HCT116 (cell line): ENCODE measurements at regions not wholly inside any gene's neighbourhood (a gene's known extent, or its start where the extent isn't known, plus 50 kb on each side); places are given as distances from the start of the nearest gene placed in this dataset.

Source experiments
- ATAC-seq: fragments of 200-7000 bp; cut with Tn5 transposase; 2 replicates; pipeline ENCODE4 v1.9.1; 2020; ENCODE audit warnings: mild to moderate bottlenecking, moderate library complexity
- BruUV-seq: library from RNA; stranded (reverse); fragments of 400-500 nt; replicated peaks from 2 replicates; lab custom pipeline; 2021; lab: Mats Ljungman, UMichigan
- CTCF ChIA-PET: fragments of 300-600 bp; sonication (Branson Sonifier 250); formaldehyde crosslinking; loops from one replicate; lab custom pipeline; 2021; ENCODE audit warnings: antibody characterized with exemption; lab: Charles Lee
- POLR2A ChIA-PET: fragments of 300-600, 350-600 bp; sonication (Branson Sonifier 250); formaldehyde crosslinking; loops from one replicate; lab custom pipeline; 2021; ENCODE audit warnings: antibody characterized with exemption; lab: Charles Lee
- RAD21 ChIA-PET, 2 experiments: fragments of 300-600 bp; sonication (Branson Sonifier 250); formaldehyde crosslinking; loops; one replicate each; lab custom pipeline; 2023; ENCODE audit warnings: low total read pairs in 2 of 2; ENCODE audit not compliant: uncharacterized antibody in 2 of 2, unreplicated experiment in 2 of 2, low non-redundant PET in 1 of 2; lab: Charles Lee
- DNase-seq: peaks from one replicate; pipeline ENCODE4 v3.0.0-alpha.2; 2010; ENCODE audit warnings: low read depth, low spot score
- H2AFZ ChIP-seq: fragments of 200-600 bp; shearing (Covaris generic), sonication (generic); 2 replicates; pipeline ENCODE4 v1.6.1; 2017; ENCODE audit warnings: low read depth, mixed run types, mixed read lengths, antibody characterized with exemption, low read length; ENCODE audit not compliant: poor library complexity, severe bottlenecking
- H3K27ac ChIP-seq: 2 replicates; pipeline ENCODE4 v1.5.1; 2012; ENCODE audit warnings: low read depth, low read length
- H3K27me3 ChIP-seq: fragments of 200-600 bp; sonication (generic); 2 replicates; pipeline ENCODE4 v1.6.1; 2016; ENCODE audit warnings: mixed run types, low read length, mixed read lengths; ENCODE audit not compliant: insufficient read depth
- H3K36me3 ChIP-seq, 2 experiments: fragments of 200-500 bp in 1 of 2; fragments of 200-600 bp in 1 of 2; sonication (Bioruptor generic) in 1 of 2; sonication (generic) in 1 of 2; 2 replicates each; pipeline versions ENCODE4 v1.5.1 to v1.6.1; 2014 to 2016; ENCODE audit warnings: low read length in 2 of 2, inconsistent platforms in 1 of 2, mixed read lengths in 1 of 2, mixed run types in 1 of 2; ENCODE audit not compliant: insufficient read depth in 2 of 2, control insufficient read depth in 1 of 2
- H3K4me1 ChIP-seq, 2 experiments: fragments of 200-600 bp in 1 of 2; sonication (generic) in 1 of 2; 2 replicates each; pipeline versions ENCODE4 v1.5.1 to v1.6.1; 2012 to 2017; ENCODE audit warnings: low read length in 2 of 2, inconsistent platforms in 1 of 2, mild to moderate bottlenecking in 1 of 2, mixed read lengths in 1 of 2, mixed run types in 1 of 2, moderate library complexity in 1 of 2; ENCODE audit not compliant: insufficient read depth in 2 of 2, control insufficient read depth in 1 of 2
- H3K4me2 ChIP-seq: fragments of 200-600 bp; sonication (generic); 2 replicates; pipeline ENCODE4 v1.6.1; 2017; ENCODE audit warnings: mixed run types, low read length, mixed read lengths
- H3K4me3 ChIP-seq, 2 experiments: fragments of 200-600 bp in 1 of 2; sonication (generic) in 1 of 2; replicated peaks in 1 of 2; 2 replicates each; pipeline ENCODE4 v1.5.1; 2011 to 2016; ENCODE audit warnings: low read length in 2 of 2, control low read depth in 1 of 2, low read depth in 1 of 2, mild to moderate bottlenecking in 1 of 2, mixed read lengths in 1 of 2, mixed run types in 1 of 2
- H3K79me2 ChIP-seq: fragments of 200-600 bp; sonication (generic); 2 replicates; pipeline ENCODE4 v1.6.1; 2017; ENCODE audit warnings: mild to moderate bottlenecking, mixed run types, low read length, moderate library complexity, mixed read lengths; ENCODE audit not compliant: insufficient read depth
- H3K9ac ChIP-seq: fragments of 200-600 bp; sonication (generic); 2 replicates; pipeline ENCODE4 v1.6.1; 2016; ENCODE audit warnings: low read length, mixed read lengths
- H3K9me2 ChIP-seq: fragments of 200-600 bp; sonication (generic), shearing (Covaris generic); 2 replicates; pipeline ENCODE4 v1.6.1; 2017; ENCODE audit warnings: mixed run types, mild to moderate bottlenecking, moderate library complexity; ENCODE audit not compliant: insufficient read depth
- H3K9me3 ChIP-seq, 2 experiments: fragments of 200-500 bp in 1 of 2; fragments of 200-600 bp in 1 of 2; sonication (Bioruptor generic) in 1 of 2; sonication (generic) in 1 of 2; 2 replicates each; pipeline ENCODE4 v1.6.1; 2014 to 2017; ENCODE audit warnings: low read length in 2 of 2, mixed read lengths in 2 of 2, inconsistent platforms in 1 of 2, low read depth in 1 of 2, mild to moderate bottlenecking in 1 of 2, mixed run types in 1 of 2, moderate library complexity in 1 of 2; ENCODE audit not compliant: control insufficient read depth in 1 of 2, insufficient read depth in 1 of 2
- H4K20me1 ChIP-seq: fragments of 200-600 bp; sonication (generic), shearing (Covaris generic); 2 replicates; pipeline ENCODE4 v1.6.1; 2017; ENCODE audit warnings: mixed run types, mild to moderate bottlenecking, moderate library complexity; ENCODE audit not compliant: insufficient read depth
- ATF3 ChIP-seq: IDR thresholded peaks from 2 replicates; pipeline ENCODE4 v1.6.1; 2012
- CBX3 ChIP-seq: IDR thresholded peaks from 2 replicates; pipeline ENCODE4 v1.6.1; 2012; ENCODE audit warnings: low read depth
- EGR1 ChIP-seq: IDR thresholded peaks from 2 replicates; pipeline ENCODE4 v1.6.1; 2012; ENCODE audit warnings: low read depth
- EZH2 ChIP-seq: fragments of 200-600 bp; sonication (generic); IDR thresholded peaks from 2 replicates; pipeline ENCODE4 v1.6.1; 2017; ENCODE audit warnings: antibody characterized with exemption, mixed run types
- EZH2phosphoT487 ChIP-seq: fragments of 200-600 bp; IDR thresholded peaks from 2 replicates; pipeline ENCODE4 v1.6.1; 2018; ENCODE audit warnings: antibody characterized with exemption, borderline replicate concordance
- RAD21 ChIP-seq: IDR thresholded peaks from 2 replicates; pipeline ENCODE4 v1.6.1; 2012; ENCODE audit warnings: low read depth, mild to moderate bottlenecking
- SIN3A ChIP-seq: IDR thresholded peaks from 2 replicates; pipeline ENCODE4 v1.6.1; 2012; ENCODE audit warnings: low read depth
- SRF ChIP-seq: IDR thresholded peaks from 2 replicates; pipeline ENCODE4 v1.6.1; 2012; ENCODE audit warnings: low read depth
- TCF7L2 ChIP-seq: IDR thresholded peaks from 2 replicates; pipeline ENCODE4 v1.7.0; 2011; ENCODE audit warnings: borderline replicate concordance, inconsistent platforms; ENCODE audit not compliant: insufficient read depth, insufficient read length; ENCODE audit errors: extremely low read depth
- YY1 ChIP-seq: IDR thresholded peaks from 2 replicates; pipeline ENCODE4 v1.6.1; 2011; ENCODE audit warnings: low read length, low read depth, moderate library complexity, mild to moderate bottlenecking; ENCODE audit not compliant: insufficient replicate concordance; ENCODE audit errors: extremely low read depth
- ZBTB33 ChIP-seq: IDR thresholded peaks from 2 replicates; pipeline ENCODE4 v1.6.1; 2011; ENCODE audit warnings: mild to moderate bottlenecking, low read length, moderate library complexity; ENCODE audit not compliant: insufficient replicate concordance; ENCODE audit errors: extremely low read depth
- ZFX ChIP-seq: fragments of 450-650 bp; IDR thresholded peaks from 2 replicates; pipeline ENCODE4 v1.6.1; 2017
- intact Hi-C: fragments of 100-400 bp; cut with micrococcal nuclease; formaldehyde crosslinking; loops from 2 replicates; pipeline ENCODE4 v1.10.0; 2022
- TF ChIP-seq, protein P1 (sequence below): IDR thresholded peaks from 2 replicates; pipeline ENCODE4 v1.6.1; 2012

DNA sequence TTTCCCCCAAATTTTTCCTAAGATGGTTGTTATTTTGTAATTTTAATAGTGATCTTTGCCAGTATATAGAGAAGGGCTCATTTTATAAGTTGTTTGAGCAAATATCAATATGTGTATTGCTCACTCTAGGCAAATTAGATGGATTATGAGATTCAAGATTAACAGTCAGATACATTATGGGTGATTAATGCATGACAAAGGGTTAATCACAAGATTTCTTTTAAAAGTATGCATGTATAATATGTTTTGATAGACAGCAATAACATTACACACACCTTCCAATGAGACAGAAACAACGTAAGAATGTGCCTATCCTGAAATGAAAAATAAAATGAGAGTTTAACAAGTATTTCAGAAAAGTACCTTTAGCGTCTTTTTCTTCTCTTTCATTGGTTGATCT lies 547.6 kb upstream of the AGTR1 start:
- RAD21 ChIA-PET, result no interaction called here
- H4K20me1 ChIP-seq, result no peaks in the 10 kb centered on the region
- H3K79me2 ChIP-seq, result no peaks in the 10 kb centered on the region
- BruUV-seq, result no TSS peak
- H3K4me2 ChIP-seq, result no peak overlapping the region
- no peaks in the 10 kb centered on the region for H3K9me2 ChIP-seq
- no peak for DNase-seq
- no peak overlapping the region for H3K27ac ChIP-seq
- H3K9me3 ChIP-seq, result no peaks in the 10 kb centered on the region
- TF ChIP-seq, protein P1, sequence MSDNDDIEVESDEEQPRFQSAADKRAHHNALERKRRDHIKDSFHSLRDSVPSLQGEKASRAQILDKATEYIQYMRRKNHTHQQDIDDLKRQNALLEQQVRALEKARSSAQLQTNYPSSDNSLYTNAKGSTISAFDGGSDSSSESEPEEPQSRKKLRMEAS, result no peak
- TF ChIP-seq YY1 (no peak), RAD21 (no peak), SRF (no peak), ZFX (no peak)
- POLR2A ChIA-PET, result no interaction called here
- intact Hi-C loops, result no loop called here
- ATAC-seq, result no peak
- no peaks in the 10 kb centered on the region for H3K4me1 ChIP-seq
- H3K27me3 ChIP-seq, result no peaks in the 10 kb centered on the region
- no peak overlapping the region for H3K9ac ChIP-seq
- H3K36me3 ChIP-seq, result no peaks in the 10 kb centered on the region
- H3K4me3 ChIP-seq, result no peak overlapping the region
- no peak overlapping the region for H2AFZ ChIP-seq
- CTCF ChIA-PET, result no interaction called here

DNA sequence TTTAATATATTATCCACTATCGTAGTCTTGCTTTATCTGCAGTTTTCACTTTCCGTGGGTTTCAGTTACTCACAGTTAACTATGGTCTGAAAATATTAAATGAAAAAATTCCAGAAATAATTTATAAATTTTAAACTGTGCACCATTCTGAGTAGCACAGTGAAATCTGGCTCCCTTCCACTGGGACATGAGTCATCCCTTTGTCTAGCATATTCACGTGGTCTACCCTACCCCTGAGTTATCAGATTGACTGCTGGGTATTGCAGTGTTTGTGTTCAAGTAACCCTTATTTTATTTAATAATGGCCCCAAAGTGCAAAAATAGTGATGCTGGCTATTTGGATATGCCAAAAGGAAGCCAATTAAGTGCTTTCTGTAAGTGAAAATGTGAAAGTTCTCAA lies 539.5 kb upstream of the AGTR1 start:
- POLR2A ChIA-PET, result no interaction called here
- Histone ChIP-seq H3K4me2 (no peak overlapping the region), H3K4me3 (no peak overlapping the region), H2AFZ (no peak overlapping the region), H3K9me3 (no peaks in the 10 kb centered on the region), H3K36me3 (no peaks in the 10 kb centered on the region), H3K27ac (no peak overlapping the region), H3K9ac (no peak overlapping the region), H3K79me2 (no peaks in the 10 kb centered on the region), H3K27me3 (no peaks in the 10 kb centered on the region), H4K20me1 (no peaks in the 10 kb centered on the region), H3K9me2 (no peaks in the 10 kb centered on the region), H3K4me1 (no peaks in the 10 kb centered on the region)
- TF ChIP-seq SIN3A (no peak), EGR1 (no peak), CBX3 (no peak), SRF (no peak), EZH2phosphoT487 (no peak), EZH2 (no peak), TCF7L2 (no peak), ATF3 (no peak), ZBTB33 (no peak)
- no peak for ATAC-seq
- RAD21 ChIA-PET, result no interaction called here
- intact Hi-C loops, result no loop called here
- CTCF ChIA-PET, result no interaction called here
- DNase-seq, result no peak
- BruUV-seq, result no TSS peak
